IPS-20b (cell line): ENCODE measurements at regions not wholly inside any gene's neighbourhood (a gene's known extent, or its start where the extent isn't known, plus 50 kb on each side); places are given as distances from the start of the nearest gene placed in this dataset.

Experiments
- H3K27ac ChIP-seq: one replicate; pipeline ENCODE4 v1.5.1; 2013; ENCODE audit warnings: low read length
- H3K27me3 ChIP-seq: 2 replicates; pipeline ENCODE4 v1.6.1; 2013; ENCODE audit warnings: mild to moderate bottlenecking, low read length, inconsistent platforms; ENCODE audit not compliant: insufficient read depth
- H3K36me3 ChIP-seq: 2 replicates; pipeline ENCODE4 v1.6.1; 2013; ENCODE audit warnings: low read depth, mild to moderate bottlenecking, inconsistent platforms, low read length, moderate library complexity; ENCODE audit not compliant: insufficient read depth
- H3K4me1 ChIP-seq: 2 replicates; pipeline ENCODE4 v1.6.1; 2013; ENCODE audit warnings: mild to moderate bottlenecking, control low read depth, inconsistent platforms, low read length, moderate library complexity; ENCODE audit not compliant: insufficient read depth
- H3K4me3 ChIP-seq: 2 replicates; pipeline ENCODE4 v1.5.1; 2013; ENCODE audit warnings: mild to moderate bottlenecking, low read length, inconsistent platforms
- H3K9ac ChIP-seq: 2 replicates; pipeline ENCODE4 v1.6.1; 2013; ENCODE audit warnings: low read depth, mild to moderate bottlenecking, inconsistent platforms, low read length, moderate library complexity
- H3K9me3 ChIP-seq: 2 replicates; pipeline ENCODE4 v1.6.1; 2013; ENCODE audit warnings: mild to moderate bottlenecking, low read depth, low read length, inconsistent platforms; ENCODE audit not compliant: insufficient read depth

GRCh38 chr9:71632776-71633175 is 135.5 kb downstream of the CEMIP2 start:
- H3K27ac ChIP-seq: no peak overlapping the region
- H3K9me3 ChIP-seq: no peaks in the 10 kb centered on the region
- H3K4me1 ChIP-seq: no peaks in the 10 kb centered on the region
- no peak overlapping the region for H3K4me3 ChIP-seq
- no peaks in the 10 kb centered on the region for H3K27me3 ChIP-seq
- no peaks in the 10 kb centered on the region for H3K36me3 ChIP-seq
- H3K9ac ChIP-seq: no peak overlapping the region

DNA sequence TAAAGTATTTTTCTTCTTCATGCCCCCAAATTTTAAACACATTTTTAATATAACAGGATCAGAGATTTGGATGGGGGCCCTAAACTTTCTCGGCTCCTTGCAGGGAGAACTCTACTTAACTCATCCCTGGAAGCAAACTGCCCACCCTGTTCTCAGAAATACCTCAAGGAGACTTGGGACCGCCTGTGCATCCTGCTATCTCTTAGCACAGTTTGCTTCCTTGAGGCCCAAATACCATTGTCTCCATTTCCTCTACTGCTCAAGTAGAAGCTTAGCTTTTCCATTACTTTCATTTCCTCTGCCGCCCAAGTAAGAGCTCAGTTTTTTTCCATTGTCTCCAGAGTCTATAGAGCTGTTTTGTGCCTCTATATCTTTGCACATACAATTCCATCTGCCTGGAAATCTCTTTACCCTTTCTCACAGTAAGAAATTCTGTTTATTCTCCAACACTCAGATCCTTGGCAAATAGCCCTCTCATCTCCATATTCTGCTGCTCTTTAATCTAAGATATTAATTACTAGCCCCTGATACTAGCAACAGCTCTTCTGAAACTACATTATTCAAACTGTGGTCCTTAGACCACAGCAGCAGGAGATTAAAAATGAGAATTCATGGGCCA is 137.8 kb downstream of the CEMIP2 start:
- H3K27me3 ChIP-seq: no peaks in the 10 kb centered on the region
- no peak overlapping the region for H3K27ac ChIP-seq
- H3K9me3 ChIP-seq: no peaks in the 10 kb centered on the region
- no peak overlapping the region for H3K9ac ChIP-seq
- no peak overlapping the region for H3K4me3 ChIP-seq
- no peaks in the 10 kb centered on the region for H3K36me3 ChIP-seq
- no peaks in the 10 kb centered on the region for H3K4me1 ChIP-seq

DNA sequence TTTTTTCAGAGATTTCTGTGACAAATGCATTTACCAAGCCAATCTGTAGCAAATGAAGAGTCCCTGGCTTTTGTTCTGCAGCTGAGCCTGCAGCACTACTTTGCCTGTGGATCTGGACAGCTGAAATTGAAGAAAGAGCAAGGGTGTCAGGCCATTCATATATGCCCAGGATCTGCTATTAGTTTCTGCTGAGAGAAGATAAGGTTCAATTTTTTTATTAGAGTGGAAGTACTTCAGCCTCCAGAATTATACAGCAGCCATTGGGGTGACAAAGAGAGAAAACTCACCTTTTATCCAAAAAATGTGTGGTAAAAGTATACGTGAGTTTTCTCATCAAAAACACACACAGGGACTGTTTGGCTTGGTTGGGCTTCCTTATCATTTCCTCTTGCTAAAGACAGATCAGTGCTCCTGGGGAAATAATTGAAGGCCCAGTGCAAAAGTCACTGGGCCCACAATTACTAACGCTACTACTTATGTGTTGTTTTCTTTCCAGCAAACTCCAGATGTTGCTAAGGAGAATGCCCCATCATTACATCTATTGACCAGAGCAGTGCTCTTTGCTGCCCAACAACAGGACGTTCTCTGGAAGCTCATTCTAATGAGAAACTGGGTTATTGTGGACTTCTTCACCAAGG is 138.6 kb downstream of the CEMIP2 start:
- H3K4me1 ChIP-seq: no peaks in the 10 kb centered on the region
- H3K9ac ChIP-seq: no peak overlapping the region
- H3K27ac ChIP-seq: no peak overlapping the region
- no peaks in the 10 kb centered on the region for H3K36me3 ChIP-seq
- H3K27me3 ChIP-seq: no peaks in the 10 kb centered on the region
- no peak overlapping the region for H3K4me3 ChIP-seq
- H3K9me3 ChIP-seq: no peaks in the 10 kb centered on the region

- no peak overlapping the region for H3K9ac ChIP-seq
- H3K4me3 ChIP-seq: no peak overlapping the region
- no peaks in the 10 kb centered on the region for H3K9me3 ChIP-seq
- no peaks in the 10 kb centered on the region for H3K4me1 ChIP-seq
- H3K27me3 ChIP-seq: no peaks in the 10 kb centered on the region
- H3K36me3 ChIP-seq: no peaks in the 10 kb centered on the region
- no peak overlapping the region for H3K27ac ChIP-seq
Measured at GRCh38 chr9:71628247-71628646, 140.1 kb downstream of the CEMIP2 start.

DNA sequence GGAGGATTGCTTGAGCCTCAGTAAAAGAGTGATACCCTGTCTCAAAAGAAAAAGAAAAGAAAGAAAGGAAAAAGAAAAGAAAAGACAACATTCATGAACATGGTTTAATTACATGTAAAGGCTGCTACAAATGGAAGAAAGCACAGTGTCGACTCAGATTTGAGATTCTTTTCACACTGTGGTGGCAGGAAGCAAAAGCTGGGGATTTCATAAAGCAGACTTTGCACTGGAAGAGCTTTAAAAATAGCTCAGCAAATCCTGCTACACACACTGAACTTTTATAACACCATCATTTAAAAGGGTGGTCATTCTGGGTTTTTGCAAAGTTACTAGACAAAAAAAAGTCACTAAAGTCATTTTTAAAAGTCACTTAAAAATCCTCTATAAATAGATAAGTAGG is 140.8 kb downstream of the CEMIP2 start:
- Histone ChIP-seq H3K9ac (no peak overlapping the region), H3K27ac (no peak overlapping the region), H3K36me3 (no peaks in the 10 kb centered on the region), H3K4me3 (no peak overlapping the region), H3K27me3 (no peaks in the 10 kb centered on the region), H3K9me3 (no peaks in the 10 kb centered on the region), H3K4me1 (no peaks in the 10 kb centered on the region)

DNA sequence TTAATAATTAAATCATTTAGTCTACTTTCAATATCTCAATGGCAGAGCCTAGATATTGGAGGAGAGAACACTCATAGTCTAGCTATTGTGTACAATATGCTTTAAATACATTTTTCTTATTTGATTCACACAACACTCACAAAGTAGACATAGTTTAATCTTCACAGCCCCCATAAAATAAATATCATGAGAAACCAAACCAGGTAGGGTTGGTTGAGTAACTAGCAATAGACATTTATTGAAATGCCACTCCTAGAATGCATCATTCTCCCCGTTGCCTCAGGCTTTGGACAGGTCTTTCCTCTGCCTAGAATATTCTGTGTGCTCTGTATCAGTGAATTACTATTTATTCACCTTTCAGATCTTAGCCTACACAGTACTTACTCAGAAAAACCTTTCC is 141.9 kb downstream of the CEMIP2 start:
- no peaks in the 10 kb centered on the region for H3K36me3 ChIP-seq
- H3K9me3 ChIP-seq: no peaks in the 10 kb centered on the region
- H3K27me3 ChIP-seq: no peaks in the 10 kb centered on the region
- H3K4me3 ChIP-seq: no peak overlapping the region
- no peak overlapping the region for H3K27ac ChIP-seq
- H3K4me1 ChIP-seq: no peaks in the 10 kb centered on the region
- no peak overlapping the region for H3K9ac ChIP-seq

DNA sequence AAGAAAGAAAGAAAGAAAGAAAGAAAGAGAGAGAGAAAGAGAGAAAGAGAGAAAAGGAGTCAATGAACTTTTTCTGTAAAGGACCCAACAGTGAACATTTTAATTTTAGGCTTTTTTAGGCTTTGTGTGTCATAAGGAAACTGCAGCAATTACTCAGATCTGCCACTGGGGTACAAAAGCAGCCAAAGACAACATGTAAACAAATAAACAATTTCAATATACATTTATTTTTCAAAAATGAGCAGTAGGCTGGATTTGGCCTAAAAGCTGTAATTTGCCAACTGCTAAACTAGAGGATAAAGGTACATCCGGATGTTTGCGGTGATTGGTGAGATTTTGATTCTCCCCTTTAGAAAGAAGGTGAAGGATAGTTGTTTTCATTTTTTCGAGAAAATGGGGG is 143.6 kb downstream of the CEMIP2 start:
- no peak overlapping the region for H3K4me3 ChIP-seq
- no peaks in the 10 kb centered on the region for H3K9me3 ChIP-seq
- H3K4me1 ChIP-seq: no peaks in the 10 kb centered on the region
- H3K27ac ChIP-seq: no peak overlapping the region
- H3K27me3 ChIP-seq: no peaks in the 10 kb centered on the region
- H3K36me3 ChIP-seq: no peaks in the 10 kb centered on the region
- H3K9ac ChIP-seq: no peak overlapping the region

DNA sequence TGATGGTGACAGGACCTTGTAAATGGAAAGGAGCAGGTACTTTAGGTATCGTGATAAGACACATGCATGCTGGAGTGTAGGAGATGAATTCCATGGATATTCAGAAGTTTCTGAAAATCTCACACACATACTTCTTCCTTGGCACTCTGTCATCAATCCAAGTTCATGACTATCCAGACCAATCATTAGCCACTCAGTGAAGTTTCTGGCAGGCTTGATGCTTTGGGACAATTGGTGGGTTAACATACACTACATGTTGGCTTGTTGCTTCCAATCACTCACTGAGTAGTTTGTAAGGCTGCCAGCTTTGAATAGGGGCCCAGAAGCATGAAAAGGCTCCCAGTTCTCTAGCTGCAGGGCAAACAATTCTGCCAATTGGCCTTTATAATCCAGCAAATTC is 147.6 kb downstream of the CEMIP2 start:
- H3K36me3 ChIP-seq: no peaks in the 10 kb centered on the region
- no peak overlapping the region for H3K9ac ChIP-seq
- no peaks in the 10 kb centered on the region for H3K4me1 ChIP-seq
- H3K27me3 ChIP-seq: no peaks in the 10 kb centered on the region
- no peaks in the 10 kb centered on the region for H3K9me3 ChIP-seq
- no peak overlapping the region for H3K4me3 ChIP-seq
- no peak overlapping the region for H3K27ac ChIP-seq

- no peak overlapping the region for H3K9ac ChIP-seq
- no peaks in the 10 kb centered on the region for H3K36me3 ChIP-seq
- H3K4me3 ChIP-seq: no peak overlapping the region
- no peaks in the 10 kb centered on the region for H3K27me3 ChIP-seq
- H3K4me1 ChIP-seq: no peaks in the 10 kb centered on the region
- no peaks in the 10 kb centered on the region for H3K9me3 ChIP-seq
- H3K27ac ChIP-seq: no peak overlapping the region
Measured at GRCh38 chr9:71620331-71620730, 148.0 kb downstream of the CEMIP2 start.

DNA sequence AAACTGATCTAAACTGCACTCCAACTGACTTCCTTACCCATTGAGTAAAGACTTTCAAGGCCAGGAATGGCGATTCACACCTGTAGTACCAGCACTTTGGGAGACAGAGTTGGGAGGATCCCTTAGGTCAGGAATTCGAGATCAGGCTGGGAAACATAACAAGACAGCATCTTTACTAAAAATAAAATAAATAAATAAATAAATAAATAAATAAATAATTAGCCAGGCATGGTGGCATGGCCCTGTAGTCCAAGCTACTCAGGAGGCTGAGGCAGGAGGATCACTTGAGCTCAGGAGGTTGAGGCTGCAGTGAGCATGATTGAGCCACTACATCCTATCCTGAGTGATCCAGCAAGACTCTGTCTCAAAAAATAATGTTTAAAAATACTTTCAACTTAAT is 148.4 kb downstream of the CEMIP2 start:
- no peaks in the 10 kb centered on the region for H3K27me3 ChIP-seq

DNA sequence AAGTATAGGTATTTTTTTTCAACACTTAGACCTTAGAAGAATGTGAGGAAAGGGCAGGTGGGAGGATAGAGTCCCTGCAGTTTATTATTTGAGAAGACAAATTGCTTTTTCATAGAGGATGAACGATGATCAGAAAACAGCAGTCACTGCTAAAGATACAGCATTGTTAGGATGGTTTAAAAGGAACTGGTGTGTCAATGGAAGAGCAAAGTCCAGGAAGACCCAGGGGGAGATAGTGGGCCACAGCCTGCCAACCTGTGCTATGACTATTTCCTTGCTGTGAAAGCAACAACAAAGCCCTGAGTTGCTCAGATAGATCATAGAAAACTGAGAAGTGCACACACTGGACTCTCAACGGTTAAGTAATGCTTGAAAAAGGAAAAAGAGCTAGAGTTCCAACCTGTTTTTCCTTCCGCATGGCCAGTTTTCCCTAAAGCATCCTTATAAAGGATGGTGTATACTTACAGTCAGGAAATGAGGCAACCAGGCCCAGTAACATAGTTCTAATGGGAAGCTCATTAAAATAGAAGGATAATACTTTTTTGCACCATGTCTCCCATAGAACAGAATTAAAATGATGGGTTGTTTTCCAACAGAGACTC is 153.8 kb downstream of the CEMIP2 start:
- H3K9ac ChIP-seq: no peak overlapping the region
- peaks cover 13% of the 10 kb centered on the region for H3K9me3 ChIP-seq
- no peak overlapping the region for H3K27ac ChIP-seq
- H3K27me3 ChIP-seq: no peaks in the 10 kb centered on the region
- H3K36me3 ChIP-seq: no peaks in the 10 kb centered on the region
- H3K4me1 ChIP-seq: peaks cover 2% of the 10 kb centered on the region; the same call in 1 of the 2 replicates
- H3K4me3 ChIP-seq: no peak overlapping the region

More for the DNA sequence above, 148.4 kb downstream of the CEMIP2 start:
- no peak overlapping the region for H3K4me3 ChIP-seq
- no peak overlapping the region for H3K27ac ChIP-seq
- no peak overlapping the region for H3K9ac ChIP-seq
- no peaks in the 10 kb centered on the region for H3K4me1 ChIP-seq
- no peaks in the 10 kb centered on the region for H3K36me3 ChIP-seq
- H3K9me3 ChIP-seq: no peaks in the 10 kb centered on the region

- Histone ChIP-seq H3K27me3 (no peaks in the 10 kb centered on the region), H3K9me3 (peaks cover 13% of the 10 kb centered on the region), H3K36me3 (no peaks in the 10 kb centered on the region), H3K4me3 (no peak overlapping the region), H3K9ac (no peak overlapping the region), H3K4me1 (peaks cover 9% of the 10 kb centered on the region; the same call in 1 of the 2 replicates), H3K27ac (no peak overlapping the region)
Measured at GRCh38 chr9:71612889-71613288, 155.4 kb downstream of the CEMIP2 start.
